Loucy (cell line): ENCODE measurements at regions not wholly inside any gene's neighbourhood (a gene's known extent, or its start where the extent isn't known, plus 50 kb on each side); places are given as distances from the start of the nearest gene placed in this dataset.

Experiments
- EZH2phosphoT487 ChIP-seq: fragments of 200-600 bp; IDR thresholded peaks from 2 replicates; pipeline ENCODE4 v1.6.1; 2018; ENCODE audit warnings: antibody characterized with exemption, mild to moderate bottlenecking, moderate library complexity, borderline replicate concordance
- TF ChIP-seq, protein P1 (sequence below): fragments of 200-600 bp; sonication (generic); conservative IDR thresholded peaks from 2 replicates; pipeline ENCODE4 v1.5.1; 2014; ENCODE audit warnings: mild to moderate bottlenecking, antibody characterized with exemption, low read length

DNA sequence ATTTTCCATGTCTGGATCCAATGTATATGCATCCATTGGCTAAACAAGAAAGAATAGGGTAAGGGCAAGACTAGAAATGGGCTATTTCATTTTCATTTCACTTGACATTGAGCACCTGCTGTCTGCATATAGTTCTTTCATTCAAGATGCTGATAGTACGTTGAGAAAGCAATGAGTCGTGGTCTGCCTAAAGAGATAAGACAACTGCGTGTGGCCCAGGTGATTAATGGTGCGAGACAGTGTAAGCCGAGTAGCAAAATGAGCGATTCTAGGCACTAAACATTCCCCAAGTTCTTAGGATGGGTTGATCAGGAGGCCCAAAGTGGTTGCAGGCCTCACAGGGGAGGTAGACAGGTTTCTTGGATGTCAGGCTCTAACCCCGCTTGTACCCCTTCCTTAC, 235.4 kb downstream of the PDCD6IP start:
- TF ChIP-seq, protein P1, sequence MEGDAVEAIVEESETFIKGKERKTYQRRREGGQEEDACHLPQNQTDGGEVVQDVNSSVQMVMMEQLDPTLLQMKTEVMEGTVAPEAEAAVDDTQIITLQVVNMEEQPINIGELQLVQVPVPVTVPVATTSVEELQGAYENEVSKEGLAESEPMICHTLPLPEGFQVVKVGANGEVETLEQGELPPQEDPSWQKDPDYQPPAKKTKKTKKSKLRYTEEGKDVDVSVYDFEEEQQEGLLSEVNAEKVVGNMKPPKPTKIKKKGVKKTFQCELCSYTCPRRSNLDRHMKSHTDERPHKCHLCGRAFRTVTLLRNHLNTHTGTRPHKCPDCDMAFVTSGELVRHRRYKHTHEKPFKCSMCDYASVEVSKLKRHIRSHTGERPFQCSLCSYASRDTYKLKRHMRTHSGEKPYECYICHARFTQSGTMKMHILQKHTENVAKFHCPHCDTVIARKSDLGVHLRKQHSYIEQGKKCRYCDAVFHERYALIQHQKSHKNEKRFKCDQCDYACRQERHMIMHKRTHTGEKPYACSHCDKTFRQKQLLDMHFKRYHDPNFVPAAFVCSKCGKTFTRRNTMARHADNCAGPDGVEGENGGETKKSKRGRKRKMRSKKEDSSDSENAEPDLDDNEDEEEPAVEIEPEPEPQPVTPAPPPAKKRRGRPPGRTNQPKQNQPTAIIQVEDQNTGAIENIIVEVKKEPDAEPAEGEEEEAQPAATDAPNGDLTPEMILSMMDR: no peak
- TF ChIP-seq EZH2phosphoT487: no peak
